ENCODE measurements at regions not wholly inside any gene's neighbourhood (a gene's known extent, or its start where the extent isn't known, plus 50 kb on each side); places are given as distances from the start of the nearest gene placed in this dataset.

- TF ChIP-seq POLR2A (IDR thresholded peaks at IDR 0.05) (no peak), EP300 (IDR thresholded peaks at IDR 0.05) (no peak)
- TF ChIP-seq, protein P1, sequence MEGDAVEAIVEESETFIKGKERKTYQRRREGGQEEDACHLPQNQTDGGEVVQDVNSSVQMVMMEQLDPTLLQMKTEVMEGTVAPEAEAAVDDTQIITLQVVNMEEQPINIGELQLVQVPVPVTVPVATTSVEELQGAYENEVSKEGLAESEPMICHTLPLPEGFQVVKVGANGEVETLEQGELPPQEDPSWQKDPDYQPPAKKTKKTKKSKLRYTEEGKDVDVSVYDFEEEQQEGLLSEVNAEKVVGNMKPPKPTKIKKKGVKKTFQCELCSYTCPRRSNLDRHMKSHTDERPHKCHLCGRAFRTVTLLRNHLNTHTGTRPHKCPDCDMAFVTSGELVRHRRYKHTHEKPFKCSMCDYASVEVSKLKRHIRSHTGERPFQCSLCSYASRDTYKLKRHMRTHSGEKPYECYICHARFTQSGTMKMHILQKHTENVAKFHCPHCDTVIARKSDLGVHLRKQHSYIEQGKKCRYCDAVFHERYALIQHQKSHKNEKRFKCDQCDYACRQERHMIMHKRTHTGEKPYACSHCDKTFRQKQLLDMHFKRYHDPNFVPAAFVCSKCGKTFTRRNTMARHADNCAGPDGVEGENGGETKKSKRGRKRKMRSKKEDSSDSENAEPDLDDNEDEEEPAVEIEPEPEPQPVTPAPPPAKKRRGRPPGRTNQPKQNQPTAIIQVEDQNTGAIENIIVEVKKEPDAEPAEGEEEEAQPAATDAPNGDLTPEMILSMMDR (IDR thresholded peaks at IDR 0.05), result no peak
Measured at GRCh38 chr4:173647902-173648301, 117.9 kb upstream of the HAND2 start.
